ENCODE measurements at regions not wholly inside any gene's neighbourhood (a gene's known extent, or its start where the extent isn't known, plus 50 kb on each side); places are given as distances from the start of the nearest gene placed in this dataset.

- no peak overlapping the region for H3K4me2 ChIP-seq (replicated peaks; ENCODE audit: low read depth, low read length, poor library complexity, severe bottlenecking)
- no CpG with 5 or more reads among the region's 1 CpG for WGBS (ENCODE audit: insufficient coverage)
- TF ChIP-seq CTCF (IDR thresholded peaks at IDR 0.05) (no peak), EZH2 (IDR thresholded peaks at IDR 0.05; ENCODE audit: borderline replicate concordance, insufficient read depth, low read depth, low read length, poor library complexity, severe bottlenecking) (no peak)
- no peaks in the 10 kb centered on the region for H3K27me3 ChIP-seq (replicated peaks in 1 of 4; ENCODE audit: control extremely low read depth in 1 of 4, control insufficient read depth in 3 of 4, insufficient read depth in 4 of 4, low read length in 3 of 4)
- H2AFZ ChIP-seq (ENCODE audit: insufficient read depth, low read depth, low read length, poor library complexity, severe bottlenecking): no peak overlapping the region
- no peaks in the 10 kb centered on the region for H3K4me1 ChIP-seq (ENCODE audit: control insufficient read depth in 2 of 2, insufficient read depth in 2 of 2, low read length in 2 of 2)
- H3K9ac ChIP-seq (ENCODE audit: low read length): no peak overlapping the region
- DNase-seq (no peak), ATAC-seq (ENCODE audit: low read depth) (no peak)
- Mint-ChIP-seq H3K27ac (no peak overlapping the region), H3K4me1 (no peaks in the 10 kb centered on the region), H3K27me3 (peaks cover 5% of the 10 kb centered on the region), H3K9me3 (ENCODE audit: insufficient read depth) (no peaks in the 10 kb centered on the region), H3K4me3 (no peak overlapping the region)
- H4K20me1 ChIP-seq (ENCODE audit: control insufficient read depth, insufficient read depth, low read length, poor library complexity, severe bottlenecking): no peaks in the 10 kb centered on the region
- H3K79me2 ChIP-seq (ENCODE audit: control insufficient read depth, insufficient read depth, low read length): no peaks in the 10 kb centered on the region
- H3K27ac ChIP-seq (ENCODE audit: low read length in 2 of 2): no peak overlapping the region
- CTCF ChIA-PET: interaction anchor here (0.9 kb wide), 1 partner anchor 8 kb away, joined by 3 read pairs; no protein-coding TSS in a partner anchor
- POLR2A ChIA-PET: no interaction called here
- intact Hi-C loops (cut with micrococcal nuclease): no loop called here
- no peaks in the 10 kb centered on the region for H3K9me3 ChIP-seq (ENCODE audit: control extremely low read depth in 1 of 3, control insufficient read depth in 2 of 3, insufficient read depth in 1 of 3, low read length in 2 of 3)
- H3K36me3 ChIP-seq (replicated peaks in 1 of 2; ENCODE audit: control extremely low read depth in 1 of 2, control insufficient read depth in 1 of 2, extremely low read depth in 1 of 2, insufficient read depth in 2 of 2, low read length in 1 of 2): no peaks in the 10 kb centered on the region
- no peak overlapping the region for H3K4me3 ChIP-seq (ENCODE audit: control extremely low read depth in 1 of 5, extremely low read depth in 1 of 5, insufficient read depth in 1 of 5, low read depth in 2 of 5, low read length in 4 of 5)
These were observed 152.7 kb downstream of the C4orf33 start for GRCh38 chr4:129248621-129249020.

GRCh38 chr4:129254126-129254525, 158.2 kb downstream of the C4orf33 start:
- no peaks in the 10 kb centered on the region for H3K9me3 Mint-ChIP-seq (ENCODE audit: insufficient read depth)
- Histone ChIP-seq H3K9me3 (ENCODE audit: control extremely low read depth in 1 of 3, control insufficient read depth in 2 of 3, insufficient read depth in 1 of 3, low read length in 2 of 3) (no peaks in the 10 kb centered on the region), H3K4me3 (ENCODE audit: control extremely low read depth in 1 of 5, extremely low read depth in 1 of 5, insufficient read depth in 1 of 5, low read depth in 2 of 5, low read length in 4 of 5) (no peak overlapping the region), H3K9ac (ENCODE audit: low read length) (no peak overlapping the region), H3K36me3 (replicated peaks in 1 of 2; ENCODE audit: control extremely low read depth in 1 of 2, control insufficient read depth in 1 of 2, extremely low read depth in 1 of 2, insufficient read depth in 2 of 2, low read length in 1 of 2) (no peaks in the 10 kb centered on the region), H3K4me1 (ENCODE audit: control insufficient read depth in 2 of 2, insufficient read depth in 2 of 2, low read length in 2 of 2) (no peaks in the 10 kb centered on the region), H3K79me2 (ENCODE audit: control insufficient read depth, insufficient read depth, low read length) (no peaks in the 10 kb centered on the region), H3K4me2 (replicated peaks; ENCODE audit: low read depth, low read length, poor library complexity, severe bottlenecking) (no peak overlapping the region), H2AFZ (ENCODE audit: insufficient read depth, low read depth, low read length, poor library complexity, severe bottlenecking) (no peak overlapping the region), H4K20me1 (ENCODE audit: control insufficient read depth, insufficient read depth, low read length, poor library complexity, severe bottlenecking) (no peaks in the 10 kb centered on the region), H3K27ac (ENCODE audit: low read length in 2 of 2) (no peak overlapping the region), H3K27me3 (replicated peaks in 1 of 4; ENCODE audit: control extremely low read depth in 1 of 4, control insufficient read depth in 3 of 4, insufficient read depth in 4 of 4, low read length in 3 of 4) (peaks cover 0 to 5% (median 0%) of the 10 kb centered on the region in 4 experiments)
- H3K27ac Mint-ChIP-seq: no peak overlapping the region
- H3K4me3 Mint-ChIP-seq: no peak overlapping the region
- peaks cover 10% of the 10 kb centered on the region for H3K27me3 Mint-ChIP-seq
- DNase-seq (no peak), ATAC-seq (ENCODE audit: low read depth) (no peak)
- intact Hi-C loops (cut with micrococcal nuclease): no loop called here
- CTCF ChIA-PET: no interaction called here
- POLR2A ChIA-PET: no interaction called here
- no peaks in the 10 kb centered on the region for H3K4me1 Mint-ChIP-seq
- no peak for TF ChIP-seq CTCF (IDR thresholded peaks at IDR 0.05)
- TF ChIP-seq EZH2 (IDR thresholded peaks at IDR 0.05; ENCODE audit: borderline replicate concordance, insufficient read depth, low read depth, low read length, poor library complexity, severe bottlenecking): no peak

All from B cell (primary cell).